ENCODE measurements at regions not wholly inside any gene's neighbourhood (a gene's known extent, or its start where the extent isn't known, plus 50 kb on each side); places are given as distances from the start of the nearest gene placed in this dataset.
"Not testable (repeated sequence)": the region's sequence is repeated elsewhere in the genome, so short reads cannot be mapped to it uniquely, and the experiment has no call there.

DNA sequence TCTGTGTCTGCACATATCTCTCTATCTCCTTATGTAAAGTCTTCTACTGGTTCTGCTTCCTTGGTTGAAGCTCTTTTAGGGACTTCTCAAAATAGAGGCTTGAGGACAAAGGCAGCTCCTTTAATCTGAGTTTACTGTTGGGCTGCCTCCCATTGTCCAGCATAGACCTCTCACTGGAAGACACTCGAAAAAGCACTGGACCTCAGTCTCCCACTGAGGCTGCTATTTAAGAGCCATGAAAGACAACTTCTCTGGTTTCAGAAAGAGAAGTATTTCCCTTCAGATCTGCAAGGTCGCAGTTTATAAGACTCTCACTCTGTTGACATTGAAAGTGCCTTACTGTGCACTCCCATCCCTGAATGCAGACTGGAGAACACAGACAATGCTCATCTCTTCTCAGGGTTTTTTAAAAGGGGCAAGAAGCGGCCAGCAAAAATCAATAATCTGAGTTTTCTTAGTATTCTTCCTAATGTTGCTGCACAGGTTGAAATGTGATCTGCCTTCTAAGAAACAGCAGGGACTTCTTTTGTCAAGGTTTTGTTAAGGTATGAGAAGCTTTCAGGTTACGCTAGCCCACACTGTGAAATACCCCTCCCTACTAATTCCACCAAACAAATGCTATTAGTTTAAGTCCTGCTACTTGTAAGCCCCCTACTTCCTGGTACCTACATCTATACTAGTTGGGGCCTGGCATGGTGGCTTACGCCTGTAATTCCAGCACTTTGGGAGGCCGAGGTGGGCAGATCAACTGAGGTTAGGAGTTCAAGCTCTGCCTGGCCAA, 450.0 kb upstream of the SLC10A2 start:
- no peak for DNase-seq

DNA sequence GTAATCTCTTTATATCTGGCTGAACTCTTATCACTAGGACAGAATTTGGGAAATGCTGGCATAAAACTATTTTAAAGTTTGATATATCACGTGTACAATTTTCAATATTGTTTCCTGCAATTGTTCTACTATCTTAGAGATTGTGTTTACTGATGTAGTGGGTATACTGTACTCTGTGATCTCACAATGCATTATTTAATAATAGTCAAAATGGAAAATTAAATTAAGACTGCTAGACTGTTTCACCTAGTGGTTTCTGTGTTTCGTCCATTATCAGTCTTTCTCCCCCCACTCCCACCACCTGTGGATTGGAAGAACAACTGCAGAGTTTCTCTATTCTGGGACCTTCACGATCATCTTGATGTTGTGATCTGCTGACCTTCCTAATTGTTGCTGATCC, 449.2 kb upstream of the SLC10A2 start:
- DNase-seq: no peak

DNA sequence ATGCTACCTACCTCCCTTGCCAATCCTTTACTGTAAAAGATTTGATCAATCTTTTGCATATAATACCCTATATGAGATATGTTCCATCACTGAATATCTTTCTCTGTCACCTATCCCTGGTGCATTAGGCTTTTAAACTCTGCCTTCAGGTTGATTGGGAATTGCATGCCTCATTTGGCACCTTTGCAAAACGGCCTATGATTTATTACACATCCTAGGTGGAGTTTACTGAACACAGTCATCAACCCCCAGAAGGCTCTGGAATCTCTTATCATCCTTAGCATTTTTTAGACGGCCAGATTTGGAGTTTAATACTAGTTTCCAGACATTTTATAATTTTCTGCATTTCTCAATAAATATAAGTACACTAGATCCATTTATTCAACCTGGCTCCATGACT, 448.4 kb upstream of the SLC10A2 start:
- no peak for DNase-seq

DNA sequence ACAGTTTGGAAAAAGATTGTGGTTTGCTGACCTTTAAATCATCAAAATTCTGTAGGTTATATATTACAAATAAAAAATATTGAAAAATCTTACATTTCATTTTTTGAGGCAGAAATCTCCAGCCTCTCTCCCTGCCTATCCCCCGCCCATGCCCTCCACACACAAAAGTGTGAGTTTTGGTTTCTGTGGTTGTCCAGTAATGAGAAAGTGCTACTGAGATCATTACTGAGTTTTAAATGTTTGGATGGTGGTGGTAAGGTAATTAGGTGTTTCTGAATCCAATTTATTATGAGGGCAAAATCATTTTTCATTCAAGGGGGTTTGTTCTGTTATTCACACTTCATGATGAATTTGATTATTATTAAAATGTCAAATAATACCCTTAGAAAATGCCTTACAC, 448.0 kb upstream of the SLC10A2 start:
- no peak for DNase-seq

DNA sequence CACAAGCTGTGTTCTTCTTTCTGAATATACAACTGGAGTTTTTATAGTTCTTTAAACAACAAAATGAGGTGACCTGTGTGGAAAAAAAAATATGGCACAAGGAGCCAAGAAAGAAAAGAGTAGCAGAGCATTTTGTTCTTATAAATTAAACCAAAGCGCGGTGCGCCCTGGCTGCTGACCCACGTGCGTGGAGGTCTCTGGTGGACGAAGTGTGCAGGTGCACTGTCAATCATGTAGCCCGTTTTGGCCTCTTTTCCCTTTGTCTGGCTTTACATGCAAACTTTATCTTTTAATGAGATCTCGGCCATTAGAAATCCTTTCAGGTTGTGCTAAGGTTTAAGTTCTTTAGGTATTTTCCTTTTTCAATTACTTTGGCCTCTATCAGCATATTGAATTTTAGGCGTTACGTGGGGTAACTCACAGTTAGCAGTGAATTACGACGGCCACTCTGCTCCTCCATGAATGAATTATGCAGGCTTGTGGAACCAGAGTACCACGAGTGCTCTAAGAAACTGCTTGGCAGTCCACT, 443.9 kb upstream of the SLC10A2 start:
- no peak for DNase-seq

DNA sequence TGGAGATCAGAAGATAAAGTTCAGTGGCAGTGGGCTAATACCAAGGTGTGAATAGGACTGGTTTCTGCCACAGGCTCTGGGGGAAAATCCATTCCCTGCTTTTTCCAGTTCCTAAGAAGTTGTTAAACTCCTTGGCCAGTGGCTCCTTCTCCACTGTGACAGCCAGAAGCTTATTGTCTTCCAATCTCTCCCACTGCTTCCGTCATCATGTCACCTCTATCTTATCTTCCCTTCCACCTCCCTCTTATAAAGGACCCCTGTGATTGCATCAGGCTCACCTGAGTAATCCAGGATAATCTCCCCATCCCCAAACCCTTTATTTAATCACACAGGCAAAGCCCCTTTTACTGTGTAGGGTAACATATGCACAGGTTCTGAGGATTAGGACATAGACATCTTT, 431.2 kb upstream of the SLC10A2 start:
- DNase-seq: no peak

DNA sequence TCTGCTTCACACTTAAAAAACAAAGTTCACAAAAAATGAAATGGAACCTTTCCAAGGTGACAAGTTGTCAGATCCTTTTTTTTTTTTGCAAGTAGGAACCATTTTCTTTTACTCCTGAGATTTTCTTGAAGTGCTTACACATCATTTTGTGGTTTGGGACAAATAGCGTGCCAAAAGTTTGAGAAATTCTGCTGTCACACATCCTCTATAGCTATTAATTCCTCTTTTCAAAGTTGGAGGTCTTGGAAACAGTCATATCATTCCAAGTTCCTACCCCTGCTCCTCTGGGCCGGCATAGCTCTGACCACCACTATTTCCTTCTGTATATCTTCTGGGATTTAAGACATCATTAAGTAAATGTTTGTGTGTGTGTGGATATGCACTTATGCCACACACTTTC, 421.6 kb upstream of the SLC10A2 start:
- no peak for DNase-seq

DNA sequence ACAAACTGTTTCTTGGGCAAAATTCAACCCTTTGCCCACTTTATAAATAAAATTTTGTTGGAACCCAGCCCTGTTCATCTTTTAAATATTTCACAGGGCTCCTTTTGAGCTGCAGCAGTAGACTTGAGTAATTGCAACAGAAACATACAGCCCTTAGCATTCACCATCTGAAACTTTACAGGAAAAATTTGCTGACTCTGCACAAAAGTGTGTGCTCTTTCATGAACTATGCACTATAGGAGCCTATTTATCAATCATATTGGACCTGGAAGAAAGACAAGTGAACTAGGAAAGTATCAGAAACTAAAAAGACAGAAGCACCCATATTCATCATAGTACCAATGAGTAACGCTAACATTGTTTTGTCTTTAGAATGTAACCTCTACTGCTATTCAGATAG, 406.9 kb upstream of the SLC10A2 start:
- DNase-seq: no peak

DNA sequence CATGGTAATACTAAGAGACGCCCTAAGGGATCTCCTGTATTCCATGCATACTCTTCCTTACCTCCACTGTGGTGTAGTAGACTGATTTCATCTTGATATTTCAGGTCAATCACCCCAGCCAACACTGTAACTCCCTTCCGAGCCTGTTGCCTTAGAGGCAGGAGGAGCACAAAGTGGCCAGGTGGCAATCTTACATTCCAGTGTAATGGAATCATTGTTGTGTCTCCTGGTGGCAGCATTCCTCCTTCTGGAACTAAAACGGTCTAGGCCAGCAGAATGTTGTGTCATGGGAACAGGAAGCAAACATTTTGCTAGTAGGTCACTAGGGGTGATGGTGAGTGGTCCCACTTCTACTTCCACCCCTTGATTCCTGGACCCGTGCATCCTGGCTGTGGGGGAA, 405.7 kb upstream of the SLC10A2 start:
- no peak for DNase-seq

DNA sequence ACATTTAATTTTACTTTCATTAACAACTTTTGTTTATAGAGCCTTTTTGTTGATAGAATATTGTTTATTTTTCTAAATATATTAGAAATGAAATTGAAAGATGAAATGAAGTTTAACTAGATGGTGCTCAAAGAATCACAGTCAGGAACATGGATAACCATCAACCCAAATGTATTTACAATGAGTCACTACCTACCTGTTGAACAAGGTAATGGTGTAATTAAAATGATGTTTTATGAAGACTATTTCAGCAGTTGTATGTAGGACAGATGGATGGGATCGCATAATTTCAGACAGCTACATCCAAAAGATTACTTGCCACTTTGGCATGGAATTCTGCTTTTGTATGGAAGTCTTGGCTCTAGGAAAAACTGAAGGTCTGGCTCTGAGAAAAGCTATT, 403.6 kb upstream of the SLC10A2 start:
- DNase-seq: no peak

DNA sequence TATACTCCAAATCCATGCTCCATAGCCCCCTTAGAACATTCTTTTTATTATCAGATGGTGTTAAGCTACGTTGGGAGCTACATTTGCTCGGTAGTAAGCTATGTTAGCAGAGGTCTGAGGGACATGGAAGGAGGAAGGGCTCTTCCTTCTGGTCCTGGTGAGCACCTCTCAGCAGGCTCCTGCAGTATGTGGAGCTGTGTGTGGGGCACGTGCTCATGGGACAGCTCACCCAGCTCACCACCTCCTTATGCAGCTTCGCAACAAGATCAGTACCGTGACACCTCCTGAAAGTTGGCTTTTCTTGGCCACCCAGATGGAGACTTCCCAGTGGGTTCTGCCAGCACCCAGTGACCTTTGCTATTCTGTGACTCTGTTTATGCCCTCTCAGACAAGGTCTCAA, 400.5 kb upstream of the SLC10A2 start:
- DNase-seq: no peak

DNA sequence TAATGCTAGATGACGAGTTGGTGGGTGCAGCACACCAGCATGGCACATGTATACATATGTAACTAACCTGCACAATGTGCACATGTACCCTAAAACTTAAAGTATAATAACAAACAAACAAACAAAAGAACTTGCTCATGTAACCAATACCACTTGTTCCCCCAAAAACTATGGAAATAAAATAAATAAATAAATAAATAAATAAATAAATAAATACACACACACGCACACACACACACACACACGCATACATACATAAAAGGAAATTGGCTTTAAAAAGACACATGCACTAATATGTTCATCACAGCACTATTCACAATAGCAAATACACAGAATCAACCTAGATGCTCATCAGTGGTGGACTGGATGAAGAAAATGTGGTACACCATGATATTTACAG, 394.0 kb upstream of the SLC10A2 start:
- not testable (repeated sequence) for DNase-seq

DNA sequence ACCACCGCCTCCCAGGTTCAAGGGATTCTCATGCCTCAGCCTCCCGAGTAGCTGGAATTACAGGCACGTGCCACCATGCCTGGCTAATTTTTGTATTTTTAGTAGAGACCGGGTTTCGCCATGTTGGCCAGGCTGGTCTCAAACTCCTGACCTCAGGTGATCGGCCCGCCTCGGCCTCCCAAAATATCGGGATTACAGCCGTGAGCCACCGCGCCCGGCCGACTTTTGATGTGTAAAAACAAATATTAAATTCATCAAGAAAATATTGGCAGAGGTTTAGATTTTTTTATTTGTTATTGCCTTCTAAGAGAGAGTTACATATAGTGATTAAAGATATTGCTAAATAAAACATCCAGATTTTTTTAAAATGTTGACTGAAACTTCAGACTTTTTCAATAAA, 390.8 kb upstream of the SLC10A2 start:
- DNase-seq: not testable (repeated sequence)

DNA sequence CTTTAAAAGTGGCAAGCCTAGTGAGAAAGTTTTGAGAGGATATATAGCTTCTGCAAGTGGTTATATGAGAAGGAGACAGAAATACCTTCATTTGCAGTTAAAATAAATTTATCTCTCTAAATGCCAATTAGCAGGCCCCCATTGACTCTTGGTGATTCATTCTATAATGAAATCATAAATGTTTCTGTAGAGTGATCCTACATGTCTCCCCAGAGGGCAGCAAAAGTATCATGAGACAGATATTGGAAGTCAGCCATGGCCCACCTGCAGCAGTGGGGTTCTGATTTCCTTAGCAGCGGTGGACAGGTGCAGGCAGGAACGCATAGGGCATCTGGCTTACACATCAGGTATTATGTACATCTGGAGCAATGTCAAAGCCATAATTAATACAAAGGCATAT, 385.4 kb upstream of the SLC10A2 start:
- no peak for DNase-seq

DNA sequence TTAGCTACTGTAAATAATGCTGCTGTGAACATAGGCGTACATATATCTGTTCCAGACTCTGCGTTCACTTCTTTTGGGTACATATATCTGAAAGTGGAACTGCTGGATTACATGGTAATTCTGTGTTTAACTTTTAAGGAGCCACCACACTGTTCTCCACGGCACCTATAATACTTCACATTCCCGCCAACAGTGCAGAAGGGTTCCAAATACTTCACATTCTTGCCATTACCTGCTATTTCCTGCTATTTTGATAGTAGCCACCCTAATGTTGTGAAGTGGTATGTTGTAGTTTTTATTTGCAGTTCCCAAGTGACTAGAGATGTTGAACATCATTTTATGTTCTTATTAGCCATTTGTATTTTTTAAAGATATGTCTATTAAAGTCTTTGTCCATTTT, 377.4 kb upstream of the SLC10A2 start:
- no peak for DNase-seq

DNA sequence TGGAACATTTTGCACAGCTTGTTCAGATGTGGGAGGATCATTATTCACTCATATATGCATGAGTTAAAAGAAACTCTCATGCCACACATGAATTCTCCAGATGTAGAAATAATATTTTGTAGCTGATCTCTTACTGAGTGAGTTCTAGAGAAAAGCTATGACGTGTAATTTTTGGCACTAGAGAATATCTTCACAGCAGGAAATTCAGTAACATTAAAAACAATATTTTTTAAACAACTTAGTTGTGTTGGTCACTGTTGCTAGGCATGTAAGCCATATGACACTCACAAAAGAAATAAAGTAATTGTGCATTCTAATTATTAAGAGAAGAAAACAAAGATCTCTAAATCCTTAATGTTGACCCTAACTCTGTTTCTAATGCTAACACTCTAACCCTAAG, 371.4 kb upstream of the SLC10A2 start:
- no peak for DNase-seq

DNA sequence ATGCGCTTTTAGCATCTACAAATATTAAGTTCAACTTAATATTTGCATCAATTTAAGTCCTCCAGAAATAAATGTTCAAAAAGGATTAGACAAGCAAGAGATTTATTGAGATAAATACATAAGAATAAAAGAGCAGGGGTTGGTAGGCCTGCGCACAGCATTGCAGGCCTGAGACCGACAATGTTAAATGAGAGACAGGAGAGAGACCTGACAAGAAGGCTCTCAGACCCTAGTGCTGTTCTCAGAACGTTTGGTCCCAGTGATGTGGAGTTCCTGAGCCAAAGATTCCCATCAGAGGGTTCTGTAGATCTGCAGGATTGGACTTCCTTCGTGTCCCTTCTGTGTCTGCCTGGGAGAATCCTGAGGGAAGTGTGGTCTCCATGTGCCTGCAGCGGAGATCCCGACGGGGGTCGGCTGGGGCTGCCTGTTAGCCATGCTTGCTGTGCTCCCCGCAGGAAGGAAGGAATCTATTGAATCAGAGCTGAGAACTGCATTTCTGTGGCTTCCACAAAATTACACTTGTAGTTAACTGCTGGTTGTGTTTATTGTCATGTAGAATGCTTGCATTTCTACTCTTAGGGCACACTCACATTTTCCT, 369.9 kb upstream of the SLC10A2 start:
- DNase-seq: no peak

DNA sequence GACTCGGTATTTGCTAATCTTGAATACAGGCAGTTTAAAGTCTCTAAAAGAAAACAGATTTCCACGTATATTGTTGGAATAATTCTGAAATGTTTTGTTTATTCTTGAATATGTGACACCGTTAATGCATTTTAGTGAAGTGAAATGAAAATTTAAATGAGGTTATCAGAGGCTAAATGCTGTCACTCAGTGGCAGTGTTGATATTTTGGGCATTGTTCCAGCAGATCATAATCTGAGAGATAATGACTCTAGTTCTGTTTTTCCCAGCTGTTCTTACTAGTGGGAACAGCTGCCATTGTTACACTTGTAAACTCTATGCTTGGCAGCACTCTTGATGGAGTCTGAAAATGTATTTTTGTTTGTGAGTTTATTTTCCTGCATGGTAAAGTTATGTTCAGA, 365.6 kb upstream of the SLC10A2 start:
- no peak for DNase-seq

DNA sequence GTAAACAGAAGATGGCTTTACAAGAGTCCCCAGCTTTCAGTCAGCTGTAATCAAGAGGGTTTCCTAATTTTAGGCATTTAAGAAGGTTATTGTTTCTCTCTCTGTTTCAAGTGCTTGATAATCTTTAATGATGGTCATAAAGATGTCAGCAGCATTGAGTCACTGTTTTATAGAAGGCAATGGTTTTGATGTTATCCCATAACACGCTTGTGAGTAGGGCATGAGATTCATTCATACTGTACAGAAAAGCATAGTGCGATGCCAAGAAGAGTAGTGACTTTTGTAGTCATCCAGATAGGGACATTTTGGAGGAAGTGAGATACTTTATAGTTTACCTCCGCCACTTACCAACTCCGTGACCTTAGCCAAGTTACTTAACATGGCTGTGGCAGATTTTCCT, 364.2 kb upstream of the SLC10A2 start:
- no peak for DNase-seq

DNA sequence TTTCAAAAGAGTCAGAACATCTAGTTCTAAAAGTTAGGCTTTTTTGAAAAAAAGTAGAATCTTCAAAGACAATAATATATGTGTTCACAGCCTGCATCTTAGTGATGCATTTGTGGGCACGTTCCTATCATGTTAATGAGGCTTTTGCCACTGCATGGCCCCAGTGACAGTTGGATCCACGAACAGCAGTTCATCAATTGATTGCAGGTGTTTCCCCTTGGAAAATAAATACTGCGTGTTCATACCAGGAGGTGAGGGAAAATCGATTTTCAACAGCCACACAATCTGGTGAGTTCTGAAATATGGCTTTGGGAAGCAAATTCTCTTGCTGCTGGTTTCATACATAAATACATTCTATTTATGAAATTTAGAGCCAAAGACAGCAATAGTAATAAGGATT, 343.8 kb upstream of the SLC10A2 start:
- DNase-seq: no peak

DNA sequence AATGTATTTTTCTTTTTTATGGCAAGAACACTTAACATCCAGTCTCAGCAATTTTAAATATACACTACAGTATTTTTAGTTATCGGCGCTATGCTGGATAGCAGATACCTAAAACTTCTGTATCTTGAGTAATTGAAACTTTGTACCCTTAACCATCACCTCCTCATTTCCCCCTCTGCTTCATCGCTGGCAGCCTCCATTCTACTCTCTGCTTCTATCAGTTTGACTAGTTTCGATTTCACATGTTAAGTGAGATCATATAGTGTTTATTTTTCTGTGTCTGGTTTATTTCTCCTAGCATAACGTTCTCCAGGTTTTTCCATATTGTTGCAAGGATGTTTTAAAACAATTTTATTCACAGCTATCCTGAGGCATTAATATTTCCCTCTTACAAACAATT, 340.8 kb upstream of the SLC10A2 start:
- DNase-seq: no peak

DNA sequence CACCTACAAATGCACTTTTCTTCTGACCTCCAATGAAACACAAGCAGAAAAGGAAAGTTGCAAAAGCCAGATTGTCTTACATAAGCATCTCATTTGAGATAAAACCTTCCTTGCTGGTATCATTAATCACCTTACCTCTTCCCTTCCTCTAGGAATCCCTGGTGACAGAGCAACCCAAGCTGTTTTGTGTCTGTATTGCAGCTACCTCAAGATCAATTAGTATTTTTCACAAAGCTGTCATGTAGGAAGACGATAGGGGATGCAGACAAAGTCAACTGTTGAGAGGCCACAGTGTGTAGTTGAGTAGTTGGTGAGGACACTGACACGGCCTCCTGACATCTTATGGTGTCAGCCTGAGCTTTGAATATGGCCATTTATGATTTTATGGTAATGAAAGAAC, 339.1 kb upstream of the SLC10A2 start:
- DNase-seq: no peak

DNA sequence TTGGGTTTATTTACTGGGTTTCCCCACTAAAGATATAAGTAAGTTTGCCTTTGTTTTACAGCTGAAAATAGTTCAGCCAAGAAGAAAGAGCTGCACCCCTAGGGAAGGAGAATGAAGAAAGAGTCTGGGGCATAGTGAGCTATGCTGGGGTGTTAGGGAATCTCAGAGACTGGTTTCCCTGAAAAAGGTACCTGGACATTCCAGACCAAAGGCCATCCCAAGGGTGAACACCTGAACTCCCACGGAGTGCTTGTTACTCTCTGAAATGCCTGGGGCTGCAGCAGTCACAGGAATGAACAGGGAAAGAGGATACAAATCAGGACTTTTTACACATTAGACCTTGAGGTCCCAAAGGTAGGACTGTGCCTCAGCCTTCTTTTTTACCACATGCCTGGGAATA, 337.6 kb upstream of the SLC10A2 start:
- no peak for DNase-seq

DNA sequence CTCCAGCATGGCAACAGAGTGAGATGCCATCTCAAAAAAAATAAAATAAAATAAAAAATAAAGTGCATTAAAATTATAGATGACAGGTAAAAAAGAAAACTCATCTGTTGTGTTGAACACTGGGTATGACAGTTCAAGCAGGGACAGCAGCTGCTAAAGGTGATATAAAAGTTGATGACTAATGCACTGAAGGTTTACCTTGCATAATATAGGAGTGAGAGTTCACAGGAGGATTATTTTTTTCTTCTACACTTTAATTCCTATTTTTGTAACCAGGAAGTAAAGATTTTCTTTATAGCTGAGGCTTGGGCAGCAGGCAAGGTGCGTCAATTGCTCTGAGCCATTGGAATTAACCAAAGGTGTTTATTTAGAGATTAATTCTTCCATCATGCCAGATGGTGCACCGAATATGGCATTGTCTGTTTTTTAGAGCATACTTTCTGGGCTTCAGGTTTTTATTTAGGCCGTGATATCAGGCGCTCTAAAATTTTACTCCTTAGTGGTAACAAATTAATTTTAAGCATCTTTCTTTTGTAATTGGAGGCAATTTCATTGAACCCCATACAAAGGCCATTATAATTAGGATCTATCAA, 337.0 kb upstream of the SLC10A2 start:
- DNase-seq: peak; percentile 2

All from DMS53 (cell line).